GM19099 (cell line): ENCODE measurements at regions not wholly inside any gene's neighbourhood (a gene's known extent, or its start where the extent isn't known, plus 50 kb on each side); places are given as distances from the start of the nearest gene placed in this dataset.

Experiments used
- POLR2A ChIP-seq: IDR thresholded peaks from 3 replicates; pipeline ENCODE4 v1.6.1; 2011; ENCODE audit warnings: low read depth; ENCODE audit not compliant: insufficient read length; ENCODE audit errors: extremely low read depth

- TF ChIP-seq POLR2A, result no peak
Observed at GRCh38 chr3:177914224-177914623, 622.0 kb upstream of the KCNMB2 start.

GRCh38 chr3:177916461-177916860, 619.8 kb upstream of the KCNMB2 start:
- no peak for TF ChIP-seq POLR2A

- no peak for TF ChIP-seq POLR2A
Observed at GRCh38 chr3:177917234-177917861, 618.9 kb upstream of the KCNMB2 start.

GRCh38 chr3:177921153-177921552, 615.1 kb upstream of the KCNMB2 start:
- no peak for TF ChIP-seq POLR2A

GRCh38 chr3:177924261-177924660, 612.0 kb upstream of the KCNMB2 start:
- TF ChIP-seq POLR2A, result no peak

GRCh38 chr3:177928172-177928873, 607.9 kb upstream of the KCNMB2 start:
- no peak for TF ChIP-seq POLR2A

GRCh38 chr3:177929310-177929709, 606.9 kb upstream of the KCNMB2 start:
- TF ChIP-seq POLR2A, result no peak

GRCh38 chr3:177930771-177931170, 605.5 kb upstream of the KCNMB2 start:
- no peak for TF ChIP-seq POLR2A

- TF ChIP-seq POLR2A, result no peak
Observed at GRCh38 chr3:177931346-177931745, 604.9 kb upstream of the KCNMB2 start.

GRCh38 chr3:177932346-177932745, 603.9 kb upstream of the KCNMB2 start:
- no peak for TF ChIP-seq POLR2A

GRCh38 chr3:177932750-177933660, 603.2 kb upstream of the KCNMB2 start:
- TF ChIP-seq POLR2A, result no peak

GRCh38 chr3:177934001-177934891, 602.0 kb upstream of the KCNMB2 start:
- TF ChIP-seq POLR2A, result no peak

- no peak for TF ChIP-seq POLR2A
Observed at GRCh38 chr3:177935047-177935446, 601.2 kb upstream of the KCNMB2 start.

GRCh38 chr3:177936721-177937120, 599.5 kb upstream of the KCNMB2 start:
- no peak for TF ChIP-seq POLR2A

- TF ChIP-seq POLR2A, result no peak
Observed at GRCh38 chr3:177942911-177943310, 593.3 kb upstream of the KCNMB2 start.
